GM19455 (cell line): ENCODE measurements at regions not wholly inside any gene's neighbourhood (a gene's known extent, or its start where the extent isn't known, plus 50 kb on each side); places are given as distances from the start of the nearest gene placed in this dataset.

Experiments used
- ATAC-seq: cut with Tn5 transposase; IDR thresholded peaks from one replicate; pipeline ENCODE4 v1.9.1; 2021; ENCODE audit not compliant: unreplicated experiment

- no peak for ATAC-seq
Measured at GRCh38 chr4:54542540-54543041, 115.2 kb upstream of the KIT start.

DNA sequence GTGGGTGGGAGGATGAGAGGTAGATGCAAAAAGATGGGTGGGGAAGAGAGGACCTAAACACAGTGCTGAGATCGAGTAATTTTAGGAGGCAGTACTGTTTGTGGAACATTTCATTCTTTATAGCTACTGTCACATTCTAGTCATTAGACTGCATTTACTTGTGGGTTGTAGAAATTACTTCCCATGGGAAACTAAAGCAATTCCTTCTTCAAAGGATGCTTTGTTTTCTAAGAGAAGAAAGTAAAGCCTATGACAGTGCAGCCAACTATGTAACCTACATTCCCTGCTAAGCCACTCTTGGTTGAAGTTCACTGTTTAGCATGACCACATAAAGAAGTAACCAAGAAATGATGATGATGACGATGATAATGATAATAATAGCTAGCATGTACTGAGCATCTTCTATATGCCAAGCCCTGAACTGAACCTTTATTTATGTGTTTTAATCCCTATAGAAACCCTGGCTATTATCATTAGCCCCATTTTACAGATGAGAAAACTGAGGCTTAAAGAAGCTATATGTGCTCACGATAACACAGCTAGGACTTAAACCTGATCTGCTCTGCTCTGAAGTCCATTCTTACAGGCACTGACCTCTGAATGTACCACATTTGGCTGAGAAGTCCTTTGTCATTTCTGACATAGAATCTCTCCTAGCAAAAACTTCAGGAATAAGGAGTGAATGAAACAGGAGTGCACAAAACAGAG, 114.5 kb upstream of the KIT start:
- ATAC-seq, result no peak

- no peak for ATAC-seq
Measured at GRCh38 chr4:54545663-54546424, 111.9 kb upstream of the KIT start.

DNA sequence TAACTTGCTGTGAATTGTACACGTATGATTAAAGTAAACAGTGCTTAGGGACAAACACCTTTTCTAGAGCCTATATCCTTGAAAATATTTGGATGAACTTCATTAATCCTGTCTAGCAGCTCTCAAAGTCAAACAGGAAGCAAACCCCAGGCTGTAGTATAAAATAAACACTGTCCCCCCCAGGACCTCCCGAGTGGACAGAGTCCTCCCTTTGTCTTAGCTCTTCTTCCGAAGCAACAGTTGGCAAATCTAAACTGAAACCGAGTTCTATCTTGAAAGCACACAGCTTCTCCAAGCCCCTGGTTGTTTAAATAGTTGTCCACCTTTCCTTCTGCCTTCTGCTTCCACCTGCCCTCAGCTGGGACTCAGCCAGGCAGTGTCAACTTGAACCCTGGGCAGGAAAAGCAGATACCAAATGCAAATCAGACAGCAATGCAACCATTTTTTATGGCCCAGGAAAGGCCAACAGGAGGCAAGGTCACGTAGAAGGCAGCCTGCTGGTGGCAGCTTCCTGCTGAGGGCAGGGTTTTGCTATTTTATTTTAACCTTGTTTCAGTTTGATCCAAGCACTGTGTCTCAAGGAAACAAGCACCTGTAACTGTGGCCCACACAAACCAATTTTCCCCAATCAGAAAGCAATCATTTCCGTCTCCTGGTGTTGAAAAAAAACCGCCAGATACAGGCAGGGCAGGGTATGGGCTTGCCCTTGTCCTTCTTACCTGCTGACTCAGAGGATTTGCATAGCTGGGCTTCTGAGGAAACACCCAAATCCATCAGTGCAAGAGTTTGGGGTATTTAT, 110.3 kb upstream of the KIT start:
- peak; percentile 87 for ATAC-seq

GRCh38 chr4:54548098-54548620, 109.6 kb upstream of the KIT start:
- ATAC-seq, result peak; percentile 55

DNA sequence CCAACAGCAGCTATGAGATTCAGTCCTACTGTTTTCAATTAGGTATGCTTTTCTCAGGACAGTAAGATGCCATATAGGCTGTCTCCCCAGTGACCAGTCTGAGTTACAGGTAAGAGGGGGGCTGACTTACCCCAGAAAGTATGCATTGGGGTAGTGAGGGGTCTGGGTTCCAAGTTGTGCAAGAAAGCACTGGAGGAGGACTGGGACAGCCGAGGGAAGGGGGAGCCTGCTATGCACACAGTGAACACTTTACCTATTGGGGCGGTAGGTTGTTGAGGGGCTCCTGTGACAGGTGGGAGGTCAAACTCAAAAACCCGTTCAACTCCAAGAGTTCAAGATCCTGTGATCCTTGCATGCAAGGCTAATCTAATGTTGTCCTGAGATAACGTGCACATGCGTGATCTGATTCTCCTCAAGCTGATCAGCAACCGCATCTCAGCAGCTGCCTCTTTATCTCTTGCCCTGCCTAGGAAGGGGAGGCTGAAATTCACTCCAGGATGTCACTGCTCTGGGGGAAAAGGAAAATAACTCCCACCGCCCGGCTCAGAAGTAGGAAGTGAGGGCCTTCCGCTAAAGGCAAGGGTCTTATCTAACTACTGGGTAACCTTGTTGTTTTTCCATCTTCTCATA, 108.8 kb upstream of the KIT start:
- no peak for ATAC-seq

DNA sequence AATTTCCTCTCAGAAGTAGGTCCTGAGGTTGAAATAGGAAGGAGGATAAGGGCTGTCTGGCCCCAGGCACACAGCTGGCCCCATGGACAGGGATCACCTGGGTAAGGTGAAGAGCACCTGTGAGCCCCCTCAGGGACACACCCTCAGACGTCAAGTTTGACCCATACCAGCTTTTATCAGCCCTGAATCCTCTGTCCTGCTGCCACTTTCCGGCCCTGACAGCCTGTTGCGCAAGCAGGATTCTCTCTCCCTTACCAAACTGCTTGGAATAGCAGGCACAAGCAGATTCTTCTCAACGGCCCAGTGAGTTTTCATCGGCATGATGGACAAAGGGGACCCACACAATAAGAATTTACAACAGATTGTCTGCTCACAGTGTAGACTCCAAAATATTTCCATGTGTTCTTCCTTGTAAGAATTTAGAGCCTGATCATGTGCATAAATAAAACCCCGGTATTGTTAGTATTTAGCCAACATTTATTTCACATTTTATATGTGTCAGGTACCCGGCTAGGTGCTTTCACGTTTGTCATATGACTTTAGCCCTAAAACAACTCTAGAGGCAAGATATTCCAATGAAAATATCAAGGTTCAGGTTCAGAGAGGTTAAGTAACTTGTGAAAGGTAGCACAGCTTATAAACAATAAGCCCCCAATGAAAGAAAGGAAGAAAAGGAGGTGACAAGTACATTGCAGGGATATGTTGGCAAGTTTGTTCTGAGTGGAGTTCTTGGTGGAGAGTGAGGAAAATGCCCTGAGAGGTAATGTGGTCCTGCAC, 107.2 kb upstream of the KIT start:
- ATAC-seq, result no peak

DNA sequence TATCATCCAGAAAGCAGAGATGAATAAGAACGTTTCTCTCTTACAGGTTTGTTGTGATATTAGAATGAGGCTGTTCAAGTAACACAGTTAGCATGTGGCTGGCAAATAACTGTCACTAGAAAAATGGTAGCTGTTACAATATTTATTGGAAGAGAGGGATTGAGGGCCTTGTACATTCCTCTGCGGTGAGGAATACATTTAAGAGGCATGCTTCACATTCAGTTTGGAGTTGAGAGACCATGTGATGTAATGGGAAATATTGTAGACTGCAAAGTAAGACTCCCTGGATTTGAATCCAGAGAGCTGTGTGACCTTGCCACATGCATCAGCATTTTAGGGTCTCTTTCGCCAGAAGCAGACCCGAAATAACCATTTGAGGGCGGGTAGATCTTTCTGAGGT, 104.8 kb upstream of the KIT start:
- ATAC-seq, result no peak

DNA sequence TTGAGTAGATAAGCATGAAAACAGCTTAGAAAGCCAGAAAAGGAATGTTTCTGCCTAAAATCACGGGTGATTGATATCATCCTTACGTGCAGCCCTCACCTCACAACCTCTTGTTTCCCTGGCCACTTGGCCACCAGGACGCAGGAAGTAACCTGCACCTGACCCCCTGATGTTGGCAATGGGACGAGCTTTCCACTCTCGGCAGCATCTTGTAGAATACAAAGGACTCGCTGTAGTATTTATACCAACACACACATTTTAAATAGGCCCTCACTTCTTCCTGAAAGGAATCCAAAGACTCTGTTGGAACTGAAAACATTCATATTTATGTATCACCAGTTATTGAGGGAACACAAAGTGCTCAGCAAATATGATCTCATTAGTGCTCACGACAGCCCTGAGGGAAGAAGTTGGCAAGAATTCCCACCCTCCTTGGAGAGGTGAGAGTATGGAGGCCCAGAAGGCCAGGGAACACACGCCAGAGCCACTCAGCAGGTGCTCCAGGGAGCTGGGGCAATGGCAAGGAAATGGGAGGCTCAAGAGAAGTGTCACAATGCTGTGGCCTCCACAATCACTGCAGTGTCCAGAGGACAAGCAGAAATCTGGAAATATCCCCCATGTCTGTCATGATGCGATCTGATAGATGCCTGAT, 103.3 kb upstream of the KIT start:
- no peak for ATAC-seq

DNA sequence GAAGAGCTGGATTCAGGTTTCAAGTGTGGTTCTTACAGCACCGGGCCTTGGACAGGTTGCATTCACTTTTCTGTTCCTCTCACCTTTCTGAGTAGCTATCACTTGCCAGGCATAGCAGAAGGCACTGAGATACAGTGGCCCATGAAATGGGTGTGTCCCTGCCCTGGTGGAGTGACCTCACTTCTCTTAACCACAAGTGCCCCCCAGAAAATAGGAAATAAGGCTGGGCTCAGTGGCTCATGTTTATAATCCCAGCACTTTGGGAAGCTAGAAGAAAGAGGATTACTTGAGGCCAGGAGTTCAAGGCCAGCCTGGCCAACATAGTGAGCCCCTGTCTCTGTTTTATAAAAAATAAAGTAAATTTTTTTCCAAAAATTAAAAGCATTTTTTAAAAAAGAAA, 101.7 kb upstream of the KIT start:
- ATAC-seq, result no peak

GRCh38 chr4:54556587-54556986, 101.2 kb upstream of the KIT start:
- ATAC-seq, result no peak

- ATAC-seq, result no peak
Measured at GRCh38 chr4:54558889-54559677, 98.7 kb upstream of the KIT start.

DNA sequence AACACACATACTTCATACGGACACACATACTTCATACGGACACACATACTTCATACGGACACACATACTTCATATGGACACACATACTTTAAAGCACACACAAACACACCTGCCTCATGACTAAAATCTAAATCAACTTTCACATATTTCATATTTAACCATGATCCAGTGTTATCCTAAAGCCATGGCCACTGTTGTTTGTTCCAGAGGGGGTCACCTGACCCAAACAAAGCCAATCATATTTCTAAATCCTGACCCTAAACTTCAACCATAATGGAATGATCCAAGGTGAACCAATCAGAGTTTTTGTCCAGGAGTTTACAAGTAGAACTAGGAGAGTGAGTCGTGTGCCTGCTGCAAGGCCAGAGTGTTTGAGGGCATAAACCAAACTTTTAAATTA, 97.2 kb upstream of the KIT start:
- no peak for ATAC-seq

- no peak for ATAC-seq
Measured at GRCh38 chr4:54561940-54562339, 95.8 kb upstream of the KIT start.

DNA sequence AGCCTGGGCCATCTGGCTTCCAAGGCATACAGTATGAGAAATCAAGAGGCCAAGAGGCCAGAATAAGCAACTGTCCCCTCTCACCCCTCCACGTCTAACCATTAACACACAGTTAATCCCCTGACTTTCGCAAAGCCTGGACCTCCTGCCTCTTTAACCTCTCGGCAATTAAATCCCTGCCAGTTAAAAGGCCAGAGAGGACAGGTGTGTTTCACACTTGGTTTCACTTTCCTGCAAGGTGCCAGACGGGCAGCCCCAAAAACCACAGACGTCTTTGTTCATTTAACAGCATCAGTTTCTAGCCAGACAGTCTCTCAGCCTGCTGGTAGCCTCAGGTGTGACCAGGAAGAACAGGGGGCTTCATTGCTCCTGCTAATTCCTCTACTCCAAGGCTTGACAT, 91.1 kb upstream of the KIT start:
- peak; percentile 90 for ATAC-seq

GRCh38 chr4:54567327-54567726, 90.4 kb upstream of the KIT start:
- ATAC-seq, result no peak

DNA sequence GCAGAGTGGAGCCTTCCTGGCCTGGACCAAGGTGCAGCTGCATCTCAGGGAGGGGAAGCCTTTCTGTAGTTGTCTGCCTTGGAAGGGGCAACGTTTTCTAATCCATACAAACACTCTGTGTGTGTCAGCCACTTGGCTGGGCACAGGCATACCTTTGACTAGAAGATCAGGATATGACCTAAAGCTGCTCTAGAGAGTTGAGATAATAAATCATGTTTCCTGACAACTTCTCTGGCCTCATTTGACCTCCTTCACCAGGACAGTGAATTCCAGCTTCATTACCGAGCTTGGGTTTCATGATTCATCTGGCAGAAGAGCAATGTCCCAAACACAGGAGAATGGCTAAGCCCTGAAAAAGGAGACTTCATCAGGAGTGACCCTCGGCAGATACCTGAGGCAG, 89.6 kb upstream of the KIT start:
- ATAC-seq, result no peak

GRCh38 chr4:54570822-54571221, 86.9 kb upstream of the KIT start:
- no peak for ATAC-seq
